Activated T-helper 1 cell treated with anti-CD3 and anti-CD28 coated beads, Interleukin-12 subunit alpha, Interleukin-12 subunit beta, Interleukin-2, Interleukin-4 antibody, amounts not matched to agents 30 ng/mL and 10 ng/mL and 1 ng/mL, durations not matched to agents 14 hours and 24 hours and 36 hours (primary cell): ENCODE measurements at regions not wholly inside any gene's neighbourhood (a gene's known extent, or its start where the extent isn't known, plus 50 kb on each side); places are given as distances from the start of the nearest gene placed in this dataset.
"Not testable (repeated sequence)": the region's sequence is repeated elsewhere in the genome, so short reads cannot be mapped to it uniquely, and the experiment has no call there.

Experiments
- DNase-seq: peaks from one replicate; pipeline ENCODE4 v3.0.0; 2021; ENCODE audit warnings: low spot score
- H3K27ac Mint-ChIP-seq: one replicate; pipeline ENCODE4 v1.8.0; 2021; ENCODE audit warnings: mild to moderate bottlenecking, mixed read lengths
- H3K27me3 Mint-ChIP-seq: one replicate; pipeline ENCODE4 v1.8.0; 2022; ENCODE audit warnings: mild to moderate bottlenecking, moderate library complexity, mixed read lengths; ENCODE audit not compliant: insufficient read depth
- H3K36me3 Mint-ChIP-seq: one replicate; pipeline ENCODE4 v1.8.0; 2021; ENCODE audit warnings: low read depth, mixed read lengths
- H3K4me1 Mint-ChIP-seq: one replicate; pipeline ENCODE4 v1.8.0; 2021; ENCODE audit warnings: low read depth, mixed read lengths
- H3K4me3 Mint-ChIP-seq: one replicate; pipeline ENCODE4 v1.8.0; 2021; ENCODE audit warnings: mild to moderate bottlenecking, moderate library complexity, mixed read lengths
- H3K9me3 Mint-ChIP-seq: one replicate; pipeline ENCODE4 v1.8.0; 2021; ENCODE audit warnings: mixed read lengths
- intact Hi-C: fragments of 100-400 bp; cut with micrococcal nuclease; formaldehyde crosslinking; loops from one replicate; pipeline ENCODE4 v1.15.1; 2024

GRCh38 chr6:73962884-73963283, 266.9 kb downstream of the CD109 start:
- Mint-ChIP-seq H3K27me3 (no peaks in the 10 kb centered on the region), H3K36me3 (no peaks in the 10 kb centered on the region), H3K4me1 (no peaks in the 10 kb centered on the region), H3K27ac (no peak overlapping the region), H3K4me3 (no peak overlapping the region), H3K9me3 (no peaks in the 10 kb centered on the region)
- intact Hi-C loops = no loop called here
- no peak for DNase-seq

DNA sequence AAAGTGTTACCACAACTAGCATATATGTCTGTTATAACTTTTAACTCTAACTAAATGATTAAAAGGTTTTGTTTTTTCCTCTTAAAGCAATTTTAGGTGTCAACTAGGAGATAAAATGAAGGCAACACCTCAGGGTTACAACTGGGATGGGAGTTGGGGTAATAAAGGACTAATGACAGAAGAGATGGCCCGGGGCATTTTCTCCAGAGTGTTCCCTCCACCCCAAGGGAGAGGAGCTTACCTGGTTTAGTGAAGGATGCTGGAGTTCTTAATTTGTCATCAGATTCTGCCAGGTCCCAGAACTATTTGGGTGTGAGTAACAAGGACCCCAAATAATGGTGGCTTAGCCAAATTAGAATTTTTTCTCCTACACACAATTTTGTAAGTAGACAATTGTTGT, 260.3 kb downstream of the CD109 start:
- H3K27me3 Mint-ChIP-seq = peaks cover 2% of the 10 kb centered on the region
- H3K27ac Mint-ChIP-seq = no peak overlapping the region
- no peak for DNase-seq
- H3K36me3 Mint-ChIP-seq = no peaks in the 10 kb centered on the region
- no peaks in the 10 kb centered on the region for H3K4me1 Mint-ChIP-seq
- H3K9me3 Mint-ChIP-seq = no peaks in the 10 kb centered on the region
- no peak overlapping the region for H3K4me3 Mint-ChIP-seq
- intact Hi-C loops = no loop called here

DNA sequence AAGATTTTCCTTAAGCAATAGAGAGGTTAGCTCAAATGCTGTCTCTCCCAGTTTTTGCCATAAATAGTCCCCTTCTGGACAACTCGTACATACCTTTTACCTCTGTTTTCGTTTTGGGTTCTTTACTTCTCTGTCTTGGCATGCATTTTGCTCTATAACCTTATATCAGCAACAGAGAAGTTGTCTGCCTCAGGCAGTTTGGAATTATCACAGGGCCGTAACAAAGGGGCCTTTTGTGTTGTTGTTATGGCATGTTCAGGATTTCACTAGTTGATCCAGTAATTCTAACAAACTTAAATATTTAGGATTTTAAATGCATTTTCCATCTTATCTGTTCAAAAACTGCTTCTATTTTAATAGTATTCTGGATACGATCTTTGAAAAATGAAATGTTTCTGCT, 259.8 kb downstream of the CD109 start:
- H3K36me3 Mint-ChIP-seq = no peaks in the 10 kb centered on the region

GRCh38 chr6:73954881-73955280, 258.9 kb downstream of the CD109 start:
- Mint-ChIP-seq H3K27ac (no peak overlapping the region), H3K36me3 (no peaks in the 10 kb centered on the region), H3K27me3 (peaks cover 2% of the 10 kb centered on the region), H3K4me3 (no peak overlapping the region), H3K4me1 (no peaks in the 10 kb centered on the region), H3K9me3 (no peaks in the 10 kb centered on the region)
- intact Hi-C loops = no loop called here
- no peak for DNase-seq

More for the DNA sequence above, 259.8 kb downstream of the CD109 start:
- Mint-ChIP-seq H3K4me3 (no peak overlapping the region), H3K27me3 (peaks cover 2% of the 10 kb centered on the region), H3K9me3 (no peaks in the 10 kb centered on the region), H3K27ac (no peak overlapping the region), H3K4me1 (no peaks in the 10 kb centered on the region)
- intact Hi-C loops = no loop called here
- no peak for DNase-seq

DNA sequence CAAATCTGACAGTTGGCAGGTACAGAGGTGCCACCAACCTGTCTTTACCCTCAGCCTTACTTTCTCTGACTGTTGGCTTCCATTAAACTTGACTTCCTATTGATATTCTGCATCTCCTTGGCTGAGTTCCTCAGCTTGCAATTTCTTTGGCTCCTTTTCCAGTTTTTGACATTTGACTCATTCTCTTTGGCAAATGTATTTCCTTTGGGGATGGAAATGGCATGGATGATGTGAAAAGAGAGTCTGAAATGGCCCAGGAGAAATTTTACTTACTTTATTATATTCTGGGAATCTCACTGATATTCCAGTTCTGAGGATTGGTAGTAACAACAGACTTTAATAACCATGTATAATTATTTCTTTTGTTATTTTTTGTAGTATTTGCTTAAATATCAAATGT, 255.2 kb downstream of the CD109 start:
- peaks cover 9% of the 10 kb centered on the region for H3K9me3 Mint-ChIP-seq
- H3K27ac Mint-ChIP-seq = no peak overlapping the region
- intact Hi-C loops = no loop called here
- no peak overlapping the region for H3K4me3 Mint-ChIP-seq
- H3K27me3 Mint-ChIP-seq = peaks cover 2% of the 10 kb centered on the region
- DNase-seq = no peak
- no peaks in the 10 kb centered on the region for H3K36me3 Mint-ChIP-seq
- H3K4me1 Mint-ChIP-seq = peaks cover 6% of the 10 kb centered on the region

- no peaks in the 10 kb centered on the region for H3K27me3 Mint-ChIP-seq
- no peak overlapping the region for H3K27ac Mint-ChIP-seq
- peaks cover 6% of the 10 kb centered on the region for H3K4me1 Mint-ChIP-seq
- intact Hi-C loops = no loop called here
- H3K9me3 Mint-ChIP-seq = peaks cover 9% of the 10 kb centered on the region
- H3K4me3 Mint-ChIP-seq = no peak overlapping the region
- no peaks in the 10 kb centered on the region for H3K36me3 Mint-ChIP-seq
- no peak for DNase-seq
These were observed 248.1 kb downstream of the CD109 start for GRCh38 chr6:73943930-73944652.

DNA sequence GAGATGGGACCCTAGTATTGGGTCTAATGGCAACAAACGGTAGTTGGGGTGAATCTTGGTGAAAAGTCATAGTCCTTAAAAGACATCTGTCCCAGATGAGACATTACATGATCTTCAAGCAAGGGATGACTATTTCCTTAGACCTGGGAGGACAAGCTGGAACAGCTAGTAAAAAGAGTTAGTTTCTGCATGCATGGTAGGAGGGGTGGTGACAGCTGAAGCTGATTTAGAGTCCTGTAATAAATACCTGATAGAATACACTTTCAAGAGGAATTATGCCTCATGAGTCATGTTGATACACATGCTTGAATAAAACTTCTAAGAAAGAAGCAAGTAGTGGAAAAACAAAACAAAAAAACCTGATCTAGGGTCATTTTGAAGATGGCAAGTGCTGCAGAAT, 247.4 kb downstream of the CD109 start:
- Mint-ChIP-seq H3K36me3 (no peaks in the 10 kb centered on the region), H3K4me3 (no peak overlapping the region), H3K9me3 (peaks cover 9% of the 10 kb centered on the region), H3K27me3 (no peaks in the 10 kb centered on the region), H3K4me1 (peaks cover 6% of the 10 kb centered on the region), H3K27ac (no peak overlapping the region)
- DNase-seq = no peak
- intact Hi-C loops = no loop called here

GRCh38 chr6:73942592-73943186, 246.7 kb downstream of the CD109 start:
- Mint-ChIP-seq H3K4me1 (peaks cover 2% of the 10 kb centered on the region), H3K36me3 (no peaks in the 10 kb centered on the region), H3K27me3 (no peaks in the 10 kb centered on the region), H3K27ac (no peak overlapping the region), H3K4me3 (no peak overlapping the region), H3K9me3 (peaks cover 6% of the 10 kb centered on the region)
- DNase-seq = no peak
- intact Hi-C loops = no loop called here

- Mint-ChIP-seq H3K4me3 (no peak overlapping the region), H3K27ac (no peak overlapping the region), H3K9me3 (no peaks in the 10 kb centered on the region), H3K27me3 (no peaks in the 10 kb centered on the region), H3K36me3 (no peaks in the 10 kb centered on the region), H3K4me1 (no peaks in the 10 kb centered on the region)
- intact Hi-C loops = no loop called here
- DNase-seq = no peak
These were observed 245.9 kb downstream of the CD109 start for GRCh38 chr6:73941892-73942291.

DNA sequence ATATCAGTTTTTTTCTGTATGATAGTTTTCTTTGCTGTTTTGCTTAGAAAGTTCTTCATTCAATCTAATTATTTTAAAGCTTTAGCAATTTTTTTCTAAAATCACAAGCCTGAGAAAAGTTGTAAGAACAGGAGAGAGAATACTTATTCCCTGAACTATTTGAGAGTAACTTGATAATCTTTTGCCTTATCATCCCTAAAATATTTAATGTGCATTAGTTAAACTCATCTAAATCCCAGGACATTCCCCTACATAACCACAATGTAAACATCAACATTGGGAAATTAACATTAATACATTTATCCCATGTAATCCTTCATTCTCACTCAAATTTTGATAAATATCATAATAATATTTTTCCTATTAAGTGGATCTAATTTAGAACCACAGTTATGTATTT, 241.8 kb downstream of the CD109 start:
- intact Hi-C loops = no loop called here
- DNase-seq = no peak
- Mint-ChIP-seq H3K27me3 (no peaks in the 10 kb centered on the region), H3K36me3 (no peaks in the 10 kb centered on the region), H3K4me3 (no peak overlapping the region), H3K9me3 (no peaks in the 10 kb centered on the region), H3K4me1 (no peaks in the 10 kb centered on the region), H3K27ac (no peak overlapping the region)

GRCh38 chr6:73932866-73933265, 236.9 kb downstream of the CD109 start:
- Mint-ChIP-seq H3K4me1 (no peaks in the 10 kb centered on the region), H3K27ac (no peak overlapping the region), H3K9me3 (no peaks in the 10 kb centered on the region), H3K27me3 (no peaks in the 10 kb centered on the region), H3K36me3 (no peaks in the 10 kb centered on the region), H3K4me3 (no peak overlapping the region)
- intact Hi-C loops = no loop called here
- DNase-seq = no peak

DNA sequence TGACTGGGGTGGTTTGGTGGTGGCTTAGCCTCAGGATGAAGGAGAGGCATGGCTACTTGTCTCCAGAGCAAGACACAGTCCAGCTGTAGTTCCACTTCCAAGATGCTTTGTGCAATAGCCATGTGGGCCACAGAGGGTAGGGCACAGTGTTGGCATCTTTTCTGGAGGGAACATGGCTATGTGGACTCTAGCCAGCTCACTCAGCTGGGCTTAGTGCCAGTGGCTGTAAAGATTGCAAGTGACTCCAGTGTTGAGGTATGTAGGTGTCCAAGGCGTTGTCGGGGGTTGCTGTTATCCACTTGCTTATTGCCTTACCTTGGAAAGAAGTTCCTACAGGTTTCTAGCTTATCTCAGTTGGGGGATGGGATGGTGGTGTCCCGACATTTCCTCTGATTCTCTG, 233.4 kb downstream of the CD109 start:
- DNase-seq = no peak
- Mint-ChIP-seq H3K27ac (no peak overlapping the region), H3K36me3 (no peaks in the 10 kb centered on the region), H3K4me3 (no peak overlapping the region), H3K27me3 (no peaks in the 10 kb centered on the region), H3K9me3 (peaks cover under 1% of the 10 kb centered on the region), H3K4me1 (no peaks in the 10 kb centered on the region)
- intact Hi-C loops = no loop called here

DNA sequence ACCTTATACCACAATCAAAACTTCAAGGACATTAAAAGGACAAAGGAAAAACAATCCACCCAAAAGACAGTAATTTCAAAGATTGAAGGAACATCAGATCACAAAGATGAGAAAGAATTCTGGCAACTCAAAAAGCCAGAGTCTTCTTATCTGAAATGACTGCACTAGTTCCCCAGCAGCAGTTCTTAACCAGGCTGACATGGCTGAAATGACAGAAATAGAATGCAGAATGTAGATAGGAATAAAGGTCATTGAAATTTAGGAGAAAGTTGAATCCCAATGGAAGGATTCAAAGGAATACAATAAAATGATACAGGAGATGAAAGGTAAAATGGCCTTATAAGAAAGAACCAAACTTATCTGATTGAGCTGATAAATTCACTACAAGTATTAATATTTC, 231.4 kb downstream of the CD109 start:
- H3K4me1 Mint-ChIP-seq = no peaks in the 10 kb centered on the region
- H3K36me3 Mint-ChIP-seq = no peaks in the 10 kb centered on the region
- intact Hi-C loops = no loop called here
- H3K9me3 Mint-ChIP-seq = peaks cover 5% of the 10 kb centered on the region
- no peak overlapping the region for H3K27ac Mint-ChIP-seq
- no peak overlapping the region for H3K4me3 Mint-ChIP-seq
- no peaks in the 10 kb centered on the region for H3K27me3 Mint-ChIP-seq
- no peak for DNase-seq

DNA sequence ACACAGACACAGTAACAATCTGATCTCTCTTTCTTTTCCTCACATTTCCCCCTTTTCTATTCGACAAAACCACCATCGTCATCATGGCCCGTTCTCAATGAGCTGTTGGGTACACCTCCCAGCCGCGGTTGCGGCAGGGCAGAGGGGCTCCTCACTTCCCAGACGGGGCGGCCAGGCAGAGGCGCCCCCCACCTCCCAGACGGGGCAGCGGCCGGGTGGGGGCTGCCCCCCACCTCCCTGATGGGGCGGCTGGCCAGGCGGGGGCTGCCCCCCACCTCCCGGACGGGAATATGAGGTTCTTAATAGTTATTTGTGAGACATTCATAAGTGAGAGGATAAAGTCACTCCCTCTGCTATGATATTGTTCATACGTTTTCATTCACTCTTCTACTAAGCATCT, 229.7 kb downstream of the CD109 start:
- H3K27ac Mint-ChIP-seq, H3K9me3 Mint-ChIP-seq, intact Hi-C loops, H3K4me1 Mint-ChIP-seq, H3K36me3 Mint-ChIP-seq, H3K27me3 Mint-ChIP-seq, DNase-seq, H3K4me3 Mint-ChIP-seq: not testable (repeated sequence)
